OCI-LY1 (cell line): ENCODE measurements at regions not wholly inside any gene's neighbourhood (a gene's known extent, or its start where the extent isn't known, plus 50 kb on each side); places are given as distances from the start of the nearest gene placed in this dataset.

Experiments
- H2AFZ ChIP-seq: fragments of 200-600 bp; sonication (generic), shearing (Covaris generic); 2 replicates; pipeline ENCODE4 v1.6.0; 2014; ENCODE audit warnings: antibody characterized with exemption, mild to moderate bottlenecking, low read length
- H3F3A ChIP-seq: fragments of 200-600 bp; sonication (generic), shearing (Covaris generic); 2 replicates; pipeline ENCODE4 v1.6.0; 2014; ENCODE audit warnings: mild to moderate bottlenecking, antibody characterized with exemption, low read length, moderate library complexity; ENCODE audit not compliant: insufficient read depth
- H3K27ac ChIP-seq: fragments of 200-600 bp; sonication (generic); 2 replicates; pipeline ENCODE4 v1.5.1; 2014; ENCODE audit warnings: low read length, mixed run types, mild to moderate bottlenecking, low read depth; ENCODE audit not compliant: poor library complexity, severe bottlenecking
- H3K27me3 ChIP-seq: fragments of 200-600 bp; sonication (generic); 2 replicates; pipeline ENCODE4 v1.6.0; 2014; ENCODE audit warnings: antibody characterized with exemption, mild to moderate bottlenecking, low read length, moderate library complexity; ENCODE audit not compliant: insufficient read depth
- H3K36me3 ChIP-seq: fragments of 200-600 bp; sonication (generic); 2 replicates; pipeline ENCODE4 v1.6.1; 2014; ENCODE audit warnings: mild to moderate bottlenecking, antibody characterized with exemption, low read length, moderate library complexity, mixed read lengths; ENCODE audit not compliant: insufficient read depth
- H3K4me1 ChIP-seq: fragments of 200-600 bp; sonication (generic); 2 replicates; pipeline ENCODE4 v1.5.1; 2014; ENCODE audit warnings: mild to moderate bottlenecking, low read length, moderate library complexity; ENCODE audit not compliant: insufficient read depth, severe bottlenecking
- H3K4me2 ChIP-seq: fragments of 200-600 bp; sonication (generic), shearing (Covaris generic); 2 replicates; pipeline ENCODE4 v1.6.1; 2014; ENCODE audit warnings: low read length
- H3K4me3 ChIP-seq: fragments of 200-600 bp; sonication (generic); 2 replicates; pipeline ENCODE4 v1.5.1; 2014; ENCODE audit warnings: low read length, low read depth, mild to moderate bottlenecking, mixed read lengths; ENCODE audit not compliant: poor library complexity, severe bottlenecking
- H3K79me2 ChIP-seq: fragments of 200-600 bp; shearing (Covaris generic); 2 replicates; pipeline ENCODE4 v1.6.1; 2016; ENCODE audit warnings: mixed run types, low read length, mixed read lengths; ENCODE audit not compliant: insufficient read depth
- H3K9ac ChIP-seq: fragments of 200-600 bp; sonication (generic), shearing (Covaris generic); 2 replicates; pipeline ENCODE4 v1.6.1; 2014; ENCODE audit warnings: mild to moderate bottlenecking, low read length, mixed read lengths
- H3K9me2 ChIP-seq: fragments of 200-600 bp; sonication (generic), shearing (Covaris generic); 2 replicates; pipeline ENCODE4 v1.6.1; 2014; ENCODE audit warnings: low read depth, mild to moderate bottlenecking, low read length, mixed read lengths
- H3K9me3 ChIP-seq: fragments of 200-600 bp; shearing (Covaris generic); 2 replicates; pipeline ENCODE4 v1.6.1; 2014; ENCODE audit warnings: low read length, mixed read lengths
- H4K20me1 ChIP-seq: fragments of 200-600 bp; sonication (generic), shearing (Covaris generic); 2 replicates; pipeline ENCODE4 v1.6.0; 2016; ENCODE audit warnings: mild to moderate bottlenecking, low read length; ENCODE audit not compliant: insufficient read depth
- EZH2 ChIP-seq: fragments of 200-600 bp; sonication (generic), shearing (Covaris generic); IDR thresholded peaks from 2 replicates; pipeline ENCODE4 v1.8.0; 2017; ENCODE audit warnings: borderline replicate concordance, mixed run types, mild to moderate bottlenecking, antibody characterized with exemption, low read length, moderate library complexity, mixed read lengths
- TF ChIP-seq, protein P1 (sequence below): fragments of 200-600 bp; sonication (generic), shearing (Covaris generic); IDR thresholded peaks from 2 replicates; pipeline ENCODE4 v1.5.1; 2017; ENCODE audit warnings: mild to moderate bottlenecking, antibody characterized with exemption, low read length, moderate library complexity, mixed read lengths

DNA sequence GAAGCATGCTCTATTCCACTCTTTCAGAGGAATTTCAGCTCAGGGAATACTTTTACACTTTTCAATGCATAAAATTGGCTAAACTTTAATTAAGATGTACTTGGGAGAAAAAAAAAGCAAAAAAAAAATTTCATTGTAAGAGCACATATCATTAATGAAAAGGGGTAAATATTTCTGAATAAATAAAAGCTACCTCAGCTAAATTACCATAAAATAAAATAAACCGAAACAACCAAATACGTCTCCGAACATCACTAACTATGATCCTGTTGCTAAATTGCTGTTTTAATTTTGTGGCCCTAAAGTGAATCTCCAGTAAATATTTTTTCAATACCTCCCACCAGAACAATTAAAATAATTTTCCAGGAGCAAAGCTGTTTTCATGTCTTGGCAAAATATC, 203.7 kb upstream of the KCNJ16 start:
- H3K4me3 ChIP-seq = no peak overlapping the region
- no peak overlapping the region for H3K9ac ChIP-seq
- no peaks in the 10 kb centered on the region for H3K79me2 ChIP-seq
- no peak overlapping the region for H3K4me2 ChIP-seq
- no peaks in the 10 kb centered on the region for H3K27me3 ChIP-seq
- no peaks in the 10 kb centered on the region for H4K20me1 ChIP-seq
- H3K27ac ChIP-seq = no peak overlapping the region
- no peaks in the 10 kb centered on the region for H3K9me3 ChIP-seq
- H3K36me3 ChIP-seq = no peaks in the 10 kb centered on the region
- no peaks in the 10 kb centered on the region for H3K4me1 ChIP-seq
- no peak for TF ChIP-seq EZH2
- TF ChIP-seq, protein P1, sequence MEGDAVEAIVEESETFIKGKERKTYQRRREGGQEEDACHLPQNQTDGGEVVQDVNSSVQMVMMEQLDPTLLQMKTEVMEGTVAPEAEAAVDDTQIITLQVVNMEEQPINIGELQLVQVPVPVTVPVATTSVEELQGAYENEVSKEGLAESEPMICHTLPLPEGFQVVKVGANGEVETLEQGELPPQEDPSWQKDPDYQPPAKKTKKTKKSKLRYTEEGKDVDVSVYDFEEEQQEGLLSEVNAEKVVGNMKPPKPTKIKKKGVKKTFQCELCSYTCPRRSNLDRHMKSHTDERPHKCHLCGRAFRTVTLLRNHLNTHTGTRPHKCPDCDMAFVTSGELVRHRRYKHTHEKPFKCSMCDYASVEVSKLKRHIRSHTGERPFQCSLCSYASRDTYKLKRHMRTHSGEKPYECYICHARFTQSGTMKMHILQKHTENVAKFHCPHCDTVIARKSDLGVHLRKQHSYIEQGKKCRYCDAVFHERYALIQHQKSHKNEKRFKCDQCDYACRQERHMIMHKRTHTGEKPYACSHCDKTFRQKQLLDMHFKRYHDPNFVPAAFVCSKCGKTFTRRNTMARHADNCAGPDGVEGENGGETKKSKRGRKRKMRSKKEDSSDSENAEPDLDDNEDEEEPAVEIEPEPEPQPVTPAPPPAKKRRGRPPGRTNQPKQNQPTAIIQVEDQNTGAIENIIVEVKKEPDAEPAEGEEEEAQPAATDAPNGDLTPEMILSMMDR = no peak
- H3K9me2 ChIP-seq = no peaks in the 10 kb centered on the region
- no peak overlapping the region for H2AFZ ChIP-seq
- no peaks in the 10 kb centered on the region for H3F3A ChIP-seq

DNA sequence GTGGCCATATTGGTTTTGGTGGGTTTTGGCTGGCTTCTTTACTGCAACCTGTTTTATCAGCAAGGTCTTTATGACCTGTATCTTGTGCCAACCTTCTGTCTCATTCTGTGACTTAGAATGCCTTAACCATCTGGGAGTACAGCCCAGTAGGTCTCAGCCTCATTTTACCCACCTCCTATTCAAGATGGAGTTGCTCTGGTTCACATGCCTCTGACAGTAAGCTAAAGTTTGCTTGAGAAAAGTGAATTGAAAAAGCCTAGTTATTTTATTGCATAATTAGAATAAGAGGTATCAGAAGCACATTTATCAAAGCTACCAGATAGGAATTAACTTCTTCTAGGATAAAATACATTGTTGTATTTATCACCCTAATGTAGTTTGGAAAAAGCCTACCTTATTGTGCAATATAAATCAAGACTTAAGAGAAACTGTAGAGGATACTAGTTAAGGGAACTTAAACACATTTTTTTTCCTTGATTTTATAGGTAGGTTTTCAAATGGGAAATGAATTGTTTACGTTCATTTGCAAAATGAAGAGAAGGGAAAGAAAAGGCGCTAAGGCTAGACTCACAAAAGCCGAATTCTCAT, 202.3 kb upstream of the KCNJ16 start:
- no peak overlapping the region for H3K4me2 ChIP-seq
- no peak overlapping the region for H3K9ac ChIP-seq
- no peaks in the 10 kb centered on the region for H3K79me2 ChIP-seq
- H3K27ac ChIP-seq = no peak overlapping the region
- H3K4me3 ChIP-seq = no peak overlapping the region
- no peaks in the 10 kb centered on the region for H3K9me2 ChIP-seq
- H4K20me1 ChIP-seq = no peaks in the 10 kb centered on the region
- H3K27me3 ChIP-seq = no peaks in the 10 kb centered on the region
- H3K36me3 ChIP-seq = no peaks in the 10 kb centered on the region
- no peak overlapping the region for H2AFZ ChIP-seq
- TF ChIP-seq, protein P1 = no peak
- TF ChIP-seq EZH2 = no peak
- no peaks in the 10 kb centered on the region for H3K4me1 ChIP-seq
- no peaks in the 10 kb centered on the region for H3K9me3 ChIP-seq
- H3F3A ChIP-seq = no peaks in the 10 kb centered on the region

DNA sequence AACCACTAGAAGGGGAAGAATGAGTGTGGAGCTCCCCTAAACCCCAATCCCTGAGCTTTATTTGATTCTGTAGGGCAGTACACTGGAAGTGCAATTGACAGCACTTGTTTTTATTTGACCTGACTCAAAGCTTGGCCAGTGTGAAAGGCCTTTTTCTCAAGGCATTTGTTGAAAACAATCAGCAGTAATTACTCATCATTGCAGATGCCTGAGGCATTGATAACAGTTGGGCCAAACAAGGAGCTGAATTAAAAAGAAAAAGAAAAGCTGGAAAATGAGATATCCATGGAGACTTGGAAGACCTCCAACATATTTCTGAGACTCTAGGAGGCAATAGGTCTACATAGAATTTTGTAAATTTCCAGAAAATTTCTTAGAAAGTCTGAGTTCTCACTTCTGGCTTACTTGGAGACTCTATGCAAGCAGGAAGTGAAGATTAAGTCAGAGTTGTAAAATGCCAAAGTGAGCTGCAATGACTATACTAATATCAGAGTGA, 200.8 kb upstream of the KCNJ16 start:
- Histone ChIP-seq H3K9ac (no peak overlapping the region), H3K4me2 (no peak overlapping the region), H3K9me3 (no peaks in the 10 kb centered on the region), H3K79me2 (no peaks in the 10 kb centered on the region), H3F3A (no peaks in the 10 kb centered on the region), H3K4me3 (no peak overlapping the region), H3K27me3 (no peaks in the 10 kb centered on the region), H3K27ac (no peak overlapping the region), H4K20me1 (no peaks in the 10 kb centered on the region), H3K9me2 (no peaks in the 10 kb centered on the region), H2AFZ (no peak overlapping the region), H3K36me3 (no peaks in the 10 kb centered on the region), H3K4me1 (no peaks in the 10 kb centered on the region)
- TF ChIP-seq, protein P1 = no peak
- TF ChIP-seq EZH2 = no peak
